Activated naive CD4-positive, alpha-beta T cell (primary cell): ENCODE measurements at regions not wholly inside any gene's neighbourhood (a gene's known extent, or its start where the extent isn't known, plus 50 kb on each side); places are given as distances from the start of the nearest gene placed in this dataset.

Source experiments
- DNase-seq, 4 experiments: peaks; one replicate each; lab custom pipeline; 2025; lab: John Stamatoyannopoulos, UW

- no peak for DNase-seq
Observed at GRCh38 chr11:25980091-25980490, 351.8 kb upstream of the ANO3 start.

- no peak for DNase-seq
Observed at GRCh38 chr11:25981998-25982397, 349.9 kb upstream of the ANO3 start.

GRCh38 chr11:25983280-25983679 lies 348.6 kb upstream of the ANO3 start:
- DNase-seq, result no peak

- no peak for DNase-seq
Observed at GRCh38 chr11:25988178-25988577, 343.8 kb upstream of the ANO3 start.

- DNase-seq, result no peak
Observed at GRCh38 chr11:25990406-25990805, 341.5 kb upstream of the ANO3 start.

- DNase-seq, result no peak
Observed at GRCh38 chr11:25991476-25991875, 340.5 kb upstream of the ANO3 start.

GRCh38 chr11:25992294-25992693 lies 339.6 kb upstream of the ANO3 start:
- no peak for DNase-seq

- no peak for DNase-seq
Observed at GRCh38 chr11:25993016-25993415, 338.9 kb upstream of the ANO3 start.

- no peak for DNase-seq
Observed at GRCh38 chr11:26011474-26011873, 320.5 kb upstream of the ANO3 start.

- DNase-seq, result no peak
Observed at GRCh38 chr11:26014456-26015115, 317.3 kb upstream of the ANO3 start.

GRCh38 chr11:26017322-26017860 lies 314.5 kb upstream of the ANO3 start:
- no peak for DNase-seq

GRCh38 chr11:26017903-26018302 lies 314.0 kb upstream of the ANO3 start:
- DNase-seq, result no peak

- DNase-seq, result no peak
Observed at GRCh38 chr11:26018336-26018735, 313.6 kb upstream of the ANO3 start.

GRCh38 chr11:26019386-26019785 lies 312.5 kb upstream of the ANO3 start:
- no peak for DNase-seq

- no peak for DNase-seq
Observed at GRCh38 chr11:26021017-26021416, 310.9 kb upstream of the ANO3 start.

- no peak for DNase-seq
Observed at GRCh38 chr11:26023057-26023456, 308.9 kb upstream of the ANO3 start.

GRCh38 chr11:26025676-26026075 lies 306.3 kb upstream of the ANO3 start:
- DNase-seq, result no peak

- DNase-seq, result no peak
Observed at GRCh38 chr11:26026078-26026477, 305.9 kb upstream of the ANO3 start.

- no peak for DNase-seq
Observed at GRCh38 chr11:26027887-26028286, 304.0 kb upstream of the ANO3 start.

- no peak for DNase-seq
Observed at GRCh38 chr11:26028393-26028911, 303.5 kb upstream of the ANO3 start.

- DNase-seq, result no peak
Observed at GRCh38 chr11:26030399-26030798, 301.5 kb upstream of the ANO3 start.

- DNase-seq, result no peak
Observed at GRCh38 chr11:26032241-26032640, 299.7 kb upstream of the ANO3 start.

GRCh38 chr11:26035696-26036095 lies 296.2 kb upstream of the ANO3 start:
- no peak for DNase-seq

- no peak for DNase-seq
Observed at GRCh38 chr11:26037716-26038115, 294.2 kb upstream of the ANO3 start.
